HepG2 (cell line): ENCODE measurements at regions not wholly inside any gene's neighbourhood (a gene's known extent, or its start where the extent isn't known, plus 50 kb on each side); places are given as distances from the start of the nearest gene placed in this dataset.

Source experiments
- CEBPG ChIP-seq: IDR thresholded peaks from 2 replicates; pipeline ENCODE4 v1.6.1; 2016
- EHMT2 ChIP-seq: fragments of 200-600 bp; sonication (generic); IDR thresholded peaks from 2 replicates; pipeline ENCODE4 v1.7.0; 2017; ENCODE audit warnings: antibody characterized with exemption, low read depth, low read length, borderline replicate concordance
- ESRRA ChIP-seq: sonication (generic); formaldehyde crosslinking; IDR thresholded peaks from 2 replicates; pipeline ENCODE4 v1.5.1; 2020; ENCODE audit warnings: mild to moderate bottlenecking, low read depth, missing genetic modification reagents
- HCFC1 ChIP-seq: fragments of 150-350 bp; IDR thresholded peaks from 2 replicates; pipeline ENCODE4 v1.6.1; 2014; ENCODE audit warnings: low read depth, low read length
- HDAC1 ChIP-seq: sonication (generic); formaldehyde crosslinking; IDR thresholded peaks from 2 replicates; pipeline ENCODE4 v1.5.1; 2020; ENCODE audit warnings: mild to moderate bottlenecking, missing genetic modification reagents
- HIVEP1 ChIP-seq: sonication (generic); formaldehyde crosslinking; IDR thresholded peaks from 2 replicates; pipeline ENCODE4 v1.4.0; 2020; ENCODE audit warnings: mild to moderate bottlenecking, missing genetic modification reagents
- MED1 ChIP-seq: sonication (generic); formaldehyde crosslinking; IDR thresholded peaks from 2 replicates; pipeline ENCODE4 v1.4.0; 2020; ENCODE audit warnings: missing genetic modification reagents
- MEIS2 ChIP-seq: sonication (generic); formaldehyde crosslinking; IDR thresholded peaks from 2 replicates; pipeline ENCODE4 v1.9.0; 2021; ENCODE audit warnings: mild to moderate bottlenecking, missing genetic modification reagents
- NFKBIZ ChIP-seq: IDR thresholded peaks from 2 replicates; pipeline ENCODE4 v1.6.1; 2018; ENCODE audit warnings: missing genetic modification reagents, missing compliant biosample characterization
- PCBP1 ChIP-seq: fragments of 200-400 bp; formaldehyde crosslinking; IDR thresholded peaks from 2 replicates; pipeline ENCODE4 v1.6.1; 2017; ENCODE audit warnings: mild to moderate bottlenecking, low read depth, low read length, borderline replicate concordance
- SNAI1 ChIP-seq: sonication (generic); formaldehyde crosslinking; IDR thresholded peaks from 2 replicates; pipeline ENCODE4 v1.5.0; 2020; ENCODE audit warnings: mild to moderate bottlenecking, missing genetic modification reagents, borderline replicate concordance
- SP1 ChIP-seq, 2 experiments: fragments of 450-650 bp in 1 of 2; sonication (generic) in 1 of 2; formaldehyde crosslinking in 1 of 2; IDR thresholded peaks; 2 replicates each; pipeline versions ENCODE4 v1.4.0 to v1.6.1; 2016 to 2020; ENCODE audit warnings: missing genetic modification reagents in 1 of 2
- TARDBP ChIP-seq: sonication (generic); formaldehyde crosslinking; IDR thresholded peaks from 2 replicates; pipeline ENCODE4 v1.8.0; 2022; ENCODE audit warnings: mild to moderate bottlenecking, missing genetic modification reagents
- ZBTB42 ChIP-seq: sonication (generic); formaldehyde crosslinking; IDR thresholded peaks from 2 replicates; pipeline ENCODE4 v1.5.0; 2020; ENCODE audit warnings: mild to moderate bottlenecking, missing genetic modification reagents
- ZEB1 ChIP-seq: IDR thresholded peaks from 2 replicates; pipeline ENCODE4 v1.6.1; 2012; ENCODE audit warnings: mild to moderate bottlenecking, low read depth, inconsistent platforms; ENCODE audit not compliant: insufficient replicate concordance
- ZKSCAN1 ChIP-seq: fragments of 150-350 bp; IDR thresholded peaks from 2 replicates; pipeline ENCODE4 v1.6.1; 2014; ENCODE audit warnings: low read length
- ZNF136 ChIP-seq: sonication (generic); formaldehyde crosslinking; IDR thresholded peaks from 2 replicates; pipeline ENCODE4 v1.8.1; 2022; ENCODE audit warnings: low read depth, mild to moderate bottlenecking, moderate library complexity, missing genetic modification reagents
- ZNF138 ChIP-seq: sonication (generic); formaldehyde crosslinking; IDR thresholded peaks from 2 replicates; pipeline ENCODE4 v1.5.0; 2020; ENCODE audit warnings: mild to moderate bottlenecking, low read depth, missing genetic modification reagents
- ZNF256 ChIP-seq: sonication (generic); formaldehyde crosslinking; conservative IDR thresholded peaks from 2 replicates; pipeline ENCODE4 v1.4.0; 2020; ENCODE audit warnings: missing genetic modification reagents
- ZNF260 ChIP-seq: sonication (generic); formaldehyde crosslinking; IDR thresholded peaks from 2 replicates; pipeline ENCODE4 v1.4.0; 2020; ENCODE audit warnings: missing genetic modification reagents, low read depth, mild to moderate bottlenecking, borderline replicate concordance
- ZNF556 ChIP-seq: sonication (generic); formaldehyde crosslinking; IDR thresholded peaks from 2 replicates; pipeline ENCODE4 v1.4.0; 2020; ENCODE audit warnings: mild to moderate bottlenecking, missing genetic modification reagents, borderline replicate concordance
- ZNF674 ChIP-seq: sonication (generic); formaldehyde crosslinking; IDR thresholded peaks from 2 replicates; pipeline ENCODE4 v1.5.0; 2020; ENCODE audit warnings: low read depth, mild to moderate bottlenecking, missing genetic modification reagents
- ZNF761 ChIP-seq: sonication (generic); formaldehyde crosslinking; conservative IDR thresholded peaks from 2 replicates; pipeline ENCODE4 v1.4.0; 2020; ENCODE audit warnings: mild to moderate bottlenecking, missing genetic modification reagents
- ZSCAN12 ChIP-seq: sonication (generic); formaldehyde crosslinking; IDR thresholded peaks from 2 replicates; pipeline ENCODE4 v1.9.0; 2021; ENCODE audit warnings: mild to moderate bottlenecking, missing genetic modification reagents
- TF ChIP-seq, protein P1 (sequence below): sonication (generic); formaldehyde crosslinking; IDR thresholded peaks from 2 replicates; pipeline ENCODE4 v1.8.1; 2023; ENCODE audit warnings: mild to moderate bottlenecking, missing genetic modification reagents
- TF ChIP-seq, protein P2 (sequence below): sonication (generic); formaldehyde crosslinking; IDR thresholded peaks from 2 replicates; pipeline ENCODE4 v1.5.0; 2020; ENCODE audit warnings: missing genetic modification reagents
- TF ChIP-seq, protein P3 (sequence below): sonication (generic); formaldehyde crosslinking; IDR thresholded peaks from 2 replicates; pipeline ENCODE4 v1.4.0; 2020; ENCODE audit warnings: missing genetic modification reagents, borderline replicate concordance

DNA sequence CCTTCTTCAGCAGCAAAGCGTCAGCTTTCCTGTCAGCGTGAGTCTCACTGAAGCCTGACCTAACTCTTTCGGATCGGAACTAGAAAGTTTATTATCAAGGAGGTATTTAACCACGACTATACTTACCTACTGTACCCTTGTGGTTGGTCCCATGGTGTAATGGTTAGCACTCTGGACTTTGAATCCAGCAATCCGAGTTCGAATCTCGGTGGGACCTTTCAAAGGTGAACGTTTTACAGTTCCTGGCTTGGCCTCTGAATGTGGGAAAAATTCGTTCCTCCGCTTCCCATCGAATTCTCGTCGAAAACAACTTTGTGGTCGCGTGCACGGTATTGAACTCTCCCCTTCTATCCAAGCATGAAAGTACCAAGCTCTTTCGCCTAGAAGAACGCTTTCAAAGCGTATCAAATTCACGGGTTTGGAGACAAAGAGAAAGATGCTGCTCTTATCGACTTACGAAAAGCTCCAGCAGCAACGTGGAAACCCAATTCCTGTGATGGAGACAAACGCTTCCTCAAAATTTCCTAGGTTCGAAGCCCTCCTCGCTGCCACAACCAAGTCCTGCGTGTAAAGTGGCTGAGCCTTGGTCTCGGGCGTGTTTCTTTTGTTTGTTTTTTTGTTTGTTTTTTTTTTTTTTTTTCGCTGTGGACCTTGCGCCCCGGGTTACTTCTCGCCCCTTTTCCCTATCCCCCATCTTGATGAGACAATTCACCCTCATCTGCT is 63.7 kb downstream of the GPX5 start (continued):
- TF ChIP-seq CEBPG (CRISPR knock-in tag), result peak; percentile 43; the same call in 1 of the 2 replicates
- no peak for TF ChIP-seq ZNF256 (CRISPR knock-in tag)
- TF ChIP-seq EHMT2, result no peak; the same call in 1 of the 2 replicates
- TF ChIP-seq SNAI1 (CRISPR knock-in tag), result no peak
- TF ChIP-seq HDAC1, result peak; percentile 74
- peak; percentile 31; the same call in 1 of the 2 replicates for TF ChIP-seq HCFC1
- peak; percentile 44; the same call in 1 of the 2 replicates for TF ChIP-seq ESRRA
- TF ChIP-seq, protein P1, sequence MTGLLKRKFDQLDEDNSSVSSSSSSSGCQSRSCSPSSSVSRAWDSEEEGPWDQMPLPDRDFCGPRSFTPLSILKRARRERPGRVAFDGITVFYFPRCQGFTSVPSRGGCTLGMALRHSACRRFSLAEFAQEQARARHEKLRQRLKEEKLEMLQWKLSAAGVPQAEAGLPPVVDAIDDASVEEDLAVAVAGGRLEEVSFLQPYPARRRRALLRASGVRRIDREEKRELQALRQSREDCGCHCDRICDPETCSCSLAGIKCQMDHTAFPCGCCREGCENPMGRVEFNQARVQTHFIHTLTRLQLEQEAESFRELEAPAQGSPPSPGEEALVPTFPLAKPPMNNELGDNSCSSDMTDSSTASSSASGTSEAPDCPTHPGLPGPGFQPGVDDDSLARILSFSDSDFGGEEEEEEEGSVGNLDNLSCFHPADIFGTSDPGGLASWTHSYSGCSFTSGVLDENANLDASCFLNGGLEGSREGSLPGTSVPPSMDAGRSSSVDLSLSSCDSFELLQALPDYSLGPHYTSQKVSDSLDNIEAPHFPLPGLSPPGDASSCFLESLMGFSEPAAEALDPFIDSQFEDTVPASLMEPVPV (CRISPR knock-in tag), result no peak; the same call in 1 of the 2 replicates
- no peak for TF ChIP-seq ZNF138
- peak; percentile 78; the same call in 1 of the 2 replicates for TF ChIP-seq TARDBP (CRISPR knock-in tag)
- no peak for TF ChIP-seq ZSCAN12
- TF ChIP-seq ZEB1, result peak; percentile 68
- no peak for TF ChIP-seq ZNF260 (CRISPR knock-in tag)
- no peak for TF ChIP-seq SP1 (IDR thresholded peaks at IDR 0.05)
- peak; percentile 39; the same call in 1 of the 2 replicates for TF ChIP-seq SP1 (CRISPR knock-in tag; IDR thresholded peaks at IDR 0.05)
- TF ChIP-seq ZNF674 (CRISPR knock-in tag), result 0 out of 2 replicates have a peak, but pooled peaks have one; percentile 40
- no peak for TF ChIP-seq ZNF761 (CRISPR knock-in tag)
- TF ChIP-seq PCBP1, result no peak
- no peak for TF ChIP-seq ZKSCAN1
- 0 out of 2 replicates have a peak, but pooled peaks have one; percentile 25 for TF ChIP-seq ZNF556 (CRISPR knock-in tag)
- TF ChIP-seq MEIS2 (CRISPR knock-in tag), result no peak; the same call in 1 of the 2 replicates
- TF ChIP-seq ZNF136 (CRISPR knock-in tag), result peak; percentile 83; the same call in 1 of the 2 replicates
- TF ChIP-seq, protein P2, sequence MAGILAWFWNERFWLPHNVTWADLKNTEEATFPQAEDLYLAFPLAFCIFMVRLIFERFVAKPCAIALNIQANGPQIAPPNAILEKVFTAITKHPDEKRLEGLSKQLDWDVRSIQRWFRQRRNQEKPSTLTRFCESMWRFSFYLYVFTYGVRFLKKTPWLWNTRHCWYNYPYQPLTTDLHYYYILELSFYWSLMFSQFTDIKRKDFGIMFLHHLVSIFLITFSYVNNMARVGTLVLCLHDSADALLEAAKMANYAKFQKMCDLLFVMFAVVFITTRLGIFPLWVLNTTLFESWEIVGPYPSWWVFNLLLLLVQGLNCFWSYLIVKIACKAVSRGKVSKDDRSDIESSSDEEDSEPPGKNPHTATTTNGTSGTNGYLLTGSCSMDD (CRISPR knock-in tag), result no peak
- TF ChIP-seq ZBTB42 (CRISPR knock-in tag), result no peak
- peak; percentile 63 for TF ChIP-seq MED1 (CRISPR knock-in tag)
- TF ChIP-seq, protein P3, sequence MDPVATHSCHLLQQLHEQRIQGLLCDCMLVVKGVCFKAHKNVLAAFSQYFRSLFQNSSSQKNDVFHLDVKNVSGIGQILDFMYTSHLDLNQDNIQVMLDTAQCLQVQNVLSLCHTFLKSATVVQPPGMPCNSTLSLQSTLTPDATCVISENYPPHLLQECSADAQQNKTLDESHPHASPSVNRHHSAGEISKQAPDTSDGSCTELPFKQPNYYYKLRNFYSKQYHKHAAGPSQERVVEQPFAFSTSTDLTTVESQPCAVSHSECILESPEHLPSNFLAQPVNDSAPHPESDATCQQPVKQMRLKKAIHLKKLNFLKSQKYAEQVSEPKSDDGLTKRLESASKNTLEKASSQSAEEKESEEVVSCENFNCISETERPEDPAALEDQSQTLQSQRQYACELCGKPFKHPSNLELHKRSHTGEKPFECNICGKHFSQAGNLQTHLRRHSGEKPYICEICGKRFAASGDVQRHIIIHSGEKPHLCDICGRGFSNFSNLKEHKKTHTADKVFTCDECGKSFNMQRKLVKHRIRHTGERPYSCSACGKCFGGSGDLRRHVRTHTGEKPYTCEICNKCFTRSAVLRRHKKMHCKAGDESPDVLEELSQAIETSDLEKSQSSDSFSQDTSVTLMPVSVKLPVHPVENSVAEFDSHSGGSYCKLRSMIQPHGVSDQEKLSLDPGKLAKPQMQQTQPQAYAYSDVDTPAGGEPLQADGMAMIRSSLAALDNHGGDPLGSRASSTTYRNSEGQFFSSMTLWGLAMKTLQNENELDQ (CRISPR knock-in tag), result no peak
- TF ChIP-seq HIVEP1 (CRISPR knock-in tag), result no peak
- no peak for TF ChIP-seq NFKBIZ
